ENCODE measurements at regions not wholly inside any gene's neighbourhood (a gene's known extent, or its start where the extent isn't known, plus 50 kb on each side); places are given as distances from the start of the nearest gene placed in this dataset.

- DNase-seq (ENCODE audit: low spot score) = no peak
- in situ Hi-C loops (cut with MboI; ENCODE audit: low sequenced_read_pairs, unreplicated experiment) = loop anchor here (25.0 kb wide), 1 partner anchor 102 kb away; no protein-coding TSS in a partner anchor
- no peak for TF ChIP-seq CTCF (IDR thresholded peaks at IDR 0.05; ENCODE audit: borderline replicate concordance, control extremely low read depth, extremely low read depth, insufficient read depth, missing control alignments)
Observed at GRCh38 chr16:49910541-49911071, 54.7 kb upstream of the ZNF423 start.

GRCh38 chr16:49911430-49911829 lies 55.5 kb upstream of the ZNF423 start:
- in situ Hi-C loops (cut with MboI; ENCODE audit: low sequenced_read_pairs, unreplicated experiment) = loop anchor here (25.0 kb wide), 1 partner anchor 101 kb away; no protein-coding TSS in a partner anchor
- DNase-seq (ENCODE audit: low spot score) = no peak

GRCh38 chr16:49912721-49913120 lies 56.8 kb upstream of the ZNF423 start:
- DNase-seq (ENCODE audit: low spot score) = no peak
- TF ChIP-seq CTCF (IDR thresholded peaks at IDR 0.05; ENCODE audit: borderline replicate concordance, control extremely low read depth, extremely low read depth, insufficient read depth, missing control alignments) = no peak
- in situ Hi-C loops (cut with MboI; ENCODE audit: low sequenced_read_pairs, unreplicated experiment) = loop anchor here (25.0 kb wide), 1 partner anchor 100 kb away; no protein-coding TSS in a partner anchor

More at GRCh38 chr16:49911430-49911829, 55.5 kb upstream of the ZNF423 start:
- no peak for TF ChIP-seq CTCF (IDR thresholded peaks at IDR 0.05; ENCODE audit: borderline replicate concordance, control extremely low read depth, extremely low read depth, insufficient read depth, missing control alignments)

- no peak for DNase-seq (ENCODE audit: low spot score)
- in situ Hi-C loops (cut with MboI; ENCODE audit: low sequenced_read_pairs, unreplicated experiment) = loop anchor here (25.0 kb wide), 1 partner anchor 99 kb away; no protein-coding TSS in a partner anchor
- TF ChIP-seq CTCF (IDR thresholded peaks at IDR 0.05; ENCODE audit: borderline replicate concordance, control extremely low read depth, extremely low read depth, insufficient read depth, missing control alignments) = no peak
Observed at GRCh38 chr16:49913720-49914119, 57.8 kb upstream of the ZNF423 start.

- no peak for TF ChIP-seq CTCF (IDR thresholded peaks at IDR 0.05; ENCODE audit: borderline replicate concordance, control extremely low read depth, extremely low read depth, insufficient read depth, missing control alignments)
- in situ Hi-C loops (cut with MboI; ENCODE audit: low sequenced_read_pairs, unreplicated experiment) = loop anchor here (25.0 kb wide), 1 partner anchor 98 kb away; no protein-coding TSS in a partner anchor
- DNase-seq (ENCODE audit: low spot score) = no peak
Observed at GRCh38 chr16:49914657-49915056, 58.7 kb upstream of the ZNF423 start.

GRCh38 chr16:49918257-49918656 lies 62.3 kb upstream of the ZNF423 start:
- no peak for TF ChIP-seq CTCF (IDR thresholded peaks at IDR 0.05; ENCODE audit: borderline replicate concordance, control extremely low read depth, extremely low read depth, insufficient read depth, missing control alignments)
- in situ Hi-C loops (cut with MboI; ENCODE audit: low sequenced_read_pairs, unreplicated experiment) = loop anchor here (25.0 kb wide), 1 partner anchor 94 kb away; no protein-coding TSS in a partner anchor
- no peak for DNase-seq (ENCODE audit: low spot score)

All from GM13976 (cell line).